NCI-H146 (cell line): ENCODE measurements at regions not wholly inside any gene's neighbourhood (a gene's known extent, or its start where the extent isn't known, plus 50 kb on each side); places are given as distances from the start of the nearest gene placed in this dataset.
"Not testable (repeated sequence)": the region's sequence is repeated elsewhere in the genome, so short reads cannot be mapped to it uniquely, and the experiment has no call there.

ENCODE experiments used
- DNase-seq: peaks from one replicate; lab custom pipeline; 2025; lab: John Stamatoyannopoulos, UW

- DNase-seq = not testable (repeated sequence)
Measured at GRCh38 chr9:22508354-22508753, 61.7 kb downstream of the DMRTA1 start.

- no peak for DNase-seq
Measured at GRCh38 chr9:22508790-22509189, 62.2 kb downstream of the DMRTA1 start.

DNA sequence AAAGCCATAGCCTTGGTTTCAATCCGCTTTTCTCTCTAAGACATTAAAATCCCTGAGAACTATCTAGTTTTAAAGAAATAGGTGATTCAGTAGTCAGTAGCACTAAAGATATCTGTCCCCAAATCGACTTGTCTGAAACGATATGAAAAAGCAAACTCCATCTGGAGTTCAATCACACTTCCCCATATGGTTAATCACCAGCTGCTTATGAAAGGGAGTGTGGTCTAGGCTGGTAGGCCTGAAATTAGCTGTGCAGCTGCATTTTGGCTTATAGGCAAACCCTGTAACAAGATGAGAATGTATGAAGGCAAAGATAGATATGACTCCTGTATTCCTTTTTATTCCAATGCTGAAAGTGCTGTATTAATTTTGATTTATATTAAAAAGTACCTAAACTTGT, 65.9 kb downstream of the DMRTA1 start:
- DNase-seq = no peak

DNA sequence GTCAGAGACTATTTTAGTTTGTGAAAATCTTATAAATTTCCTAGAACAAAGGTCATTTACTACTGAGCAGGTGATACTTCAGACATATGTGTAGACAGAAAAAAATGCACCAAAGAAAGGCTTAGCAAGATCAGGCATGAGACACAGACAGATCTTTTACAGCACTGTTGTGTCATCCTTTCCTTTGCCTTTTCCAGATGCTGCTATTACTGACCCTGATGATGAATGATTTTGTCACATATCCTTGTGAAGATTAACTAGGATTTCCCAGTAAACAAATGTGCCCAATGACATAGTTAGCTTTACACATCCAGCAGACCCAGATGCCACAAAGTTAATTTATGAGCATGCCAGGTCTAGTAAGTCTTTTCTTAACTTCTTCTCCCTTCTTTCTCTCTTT, 68.2 kb downstream of the DMRTA1 start:
- DNase-seq = no peak

- no peak for DNase-seq
Measured at GRCh38 chr9:22522206-22522740, 75.6 kb downstream of the DMRTA1 start.

DNA sequence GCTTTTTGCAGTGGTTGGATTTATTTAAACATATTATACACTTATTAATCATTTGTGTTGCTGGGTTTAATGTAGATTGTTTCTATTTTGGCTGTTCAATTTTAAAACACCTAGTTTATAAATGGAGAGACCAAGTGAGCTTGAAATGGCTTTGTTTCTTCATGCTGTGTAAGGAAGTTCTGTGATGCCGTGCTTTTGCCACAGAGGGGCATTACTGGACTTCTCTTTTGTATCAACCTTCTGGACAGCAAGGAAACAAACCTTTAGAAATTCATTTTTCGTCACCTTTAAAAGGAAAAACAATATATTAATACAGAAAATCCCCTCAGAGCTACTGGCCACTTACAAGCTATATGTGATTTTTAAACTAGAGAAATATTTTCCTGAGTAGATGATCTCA, 81.9 kb downstream of the DMRTA1 start:
- peak; percentile 53 for DNase-seq

- no peak for DNase-seq
Measured at GRCh38 chr9:22529426-22530199, 83.0 kb downstream of the DMRTA1 start.

DNA sequence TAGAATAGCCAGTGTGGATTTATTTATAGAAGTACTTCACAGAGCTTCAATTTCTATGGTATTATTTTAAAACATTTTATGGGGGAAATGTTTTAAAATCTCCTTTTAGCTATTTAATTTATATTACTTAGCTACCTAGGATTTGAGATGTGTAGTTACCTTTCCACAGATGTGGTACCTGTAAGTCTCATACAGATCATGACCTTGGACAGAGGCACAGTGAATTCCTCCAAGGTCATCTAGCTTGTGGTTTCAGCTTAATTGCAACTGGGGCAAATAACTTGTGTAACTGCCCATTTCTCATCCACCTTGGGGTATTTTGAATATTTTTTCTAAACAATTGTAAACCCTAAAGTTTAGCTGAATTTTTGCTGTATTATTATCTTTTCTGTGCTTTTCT, 89.2 kb downstream of the DMRTA1 start:
- DNase-seq = no peak

DNA sequence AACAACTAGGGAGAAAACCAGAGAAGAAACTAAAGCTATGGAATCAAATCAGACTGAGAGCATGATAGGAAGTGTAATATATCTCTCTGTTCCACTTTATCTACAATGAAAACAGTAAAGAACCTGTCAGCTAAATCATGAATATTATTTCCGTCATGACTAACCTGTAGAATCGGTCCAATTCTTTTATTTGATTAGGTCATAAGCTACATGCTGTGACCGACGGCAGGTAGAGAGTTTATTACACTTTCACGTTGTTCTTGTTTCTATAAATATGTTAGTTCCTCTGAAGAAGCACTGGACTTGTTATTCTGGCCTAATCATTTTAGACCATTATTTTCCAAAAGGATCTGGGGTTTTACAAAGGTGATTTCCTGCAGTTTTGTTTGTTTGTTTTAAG, 91.1 kb downstream of the DMRTA1 start:
- DNase-seq = no peak

GRCh38 chr9:22548625-22549024, 102.0 kb downstream of the DMRTA1 start:
- DNase-seq = no peak

DNA sequence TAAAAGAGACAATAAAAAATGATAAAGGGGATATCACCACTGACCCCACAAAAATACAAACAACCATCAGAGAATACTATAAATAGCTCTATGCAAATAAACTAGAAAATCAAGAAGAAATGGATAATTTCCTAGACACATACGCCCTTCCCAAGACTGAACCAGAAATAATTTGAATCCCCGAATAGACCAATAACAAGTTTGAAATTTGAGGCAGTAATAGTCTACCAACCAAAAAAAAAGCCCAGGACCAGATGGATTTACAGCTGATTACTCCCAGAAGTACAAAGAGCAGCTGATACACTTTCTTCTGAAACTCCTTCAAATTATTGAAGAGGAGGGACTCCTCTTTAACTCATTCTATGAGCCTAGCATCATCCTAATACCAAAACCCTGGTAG, 128.1 kb downstream of the DMRTA1 start:
- DNase-seq = no peak

DNA sequence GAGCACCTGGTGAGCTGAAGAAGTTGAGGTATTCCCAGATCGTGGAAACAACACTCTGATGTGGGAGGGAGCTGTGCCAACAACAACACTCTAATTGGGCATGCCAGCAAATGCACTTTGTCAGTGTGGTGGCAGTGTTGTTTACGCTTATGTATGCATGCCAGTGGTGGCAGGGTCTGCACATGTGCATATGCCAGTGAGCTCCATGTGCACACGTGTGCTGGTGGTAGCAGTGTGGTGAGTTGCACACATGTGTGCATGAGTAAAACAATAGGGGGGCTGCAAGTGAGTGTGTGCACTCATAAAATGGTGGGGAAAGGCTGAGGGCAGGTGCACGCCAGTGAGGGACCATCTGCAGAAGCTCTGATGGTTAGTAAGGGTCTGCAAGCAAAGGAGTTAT, 134.2 kb downstream of the DMRTA1 start:
- DNase-seq = no peak

DNA sequence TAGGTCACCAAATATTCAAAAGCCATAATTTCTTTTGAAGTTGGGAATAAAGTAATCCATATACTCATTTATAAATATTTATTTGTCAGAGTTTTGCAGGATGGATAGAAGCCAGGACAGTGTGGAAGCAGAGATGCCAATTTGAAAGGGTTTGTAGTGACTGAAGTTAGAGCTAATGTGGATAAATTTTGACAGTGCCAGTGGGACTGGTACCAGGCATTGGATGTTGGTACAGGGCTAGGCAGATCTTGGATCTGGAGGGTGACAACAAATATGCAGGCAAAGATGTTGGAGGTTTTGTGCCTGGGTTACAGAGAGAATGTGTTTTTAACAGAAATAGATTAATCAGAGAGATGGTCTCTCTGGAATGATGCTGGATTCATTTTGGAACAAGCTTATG, 135.6 kb downstream of the DMRTA1 start:
- no peak for DNase-seq

DNA sequence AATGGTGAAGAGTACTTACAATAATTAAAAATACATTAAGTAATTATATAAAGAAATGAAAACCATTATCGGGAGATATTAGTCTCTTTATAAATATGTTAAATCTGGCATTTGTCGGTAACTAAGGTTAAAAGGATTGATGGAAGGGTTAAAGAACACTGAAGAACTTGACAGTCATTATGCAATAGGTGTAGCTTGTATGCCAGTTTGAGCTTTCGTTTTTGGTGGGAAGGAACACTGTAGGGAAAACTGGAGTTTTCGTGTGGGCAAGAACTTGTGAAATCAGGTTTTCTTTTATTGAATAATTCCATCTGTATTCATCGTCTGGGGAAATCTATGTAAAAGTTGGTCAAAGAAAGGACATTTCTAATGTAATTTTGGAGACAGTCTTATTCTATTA, 142.3 kb downstream of the DMRTA1 start:
- DNase-seq = no peak

GRCh38 chr9:22590336-22591033, 143.9 kb downstream of the DMRTA1 start:
- no peak for DNase-seq

- DNase-seq = no peak
Measured at GRCh38 chr9:22595805-22596204, 149.2 kb downstream of the DMRTA1 start.

GRCh38 chr9:22617156-22617555, 170.5 kb downstream of the DMRTA1 start:
- DNase-seq = no peak

DNA sequence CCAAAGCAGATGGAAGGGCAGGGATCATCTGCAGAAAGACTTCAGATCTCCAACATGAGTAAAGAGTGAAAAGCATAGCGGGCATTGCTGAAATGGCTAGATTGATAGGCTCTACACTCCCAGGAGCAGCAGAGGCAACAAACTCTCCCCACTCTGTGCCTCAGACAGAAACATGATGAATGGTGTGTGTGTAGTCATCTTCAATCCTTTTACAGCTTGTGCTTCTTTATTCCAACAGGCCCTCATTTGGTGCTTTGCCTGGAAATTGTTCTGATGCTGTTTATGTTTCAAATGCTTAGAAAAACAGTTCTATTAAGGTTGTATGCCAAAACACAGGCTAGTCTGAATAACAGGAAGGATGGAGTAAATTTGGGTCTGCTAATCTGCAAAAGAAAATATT, 176.2 kb downstream of the DMRTA1 start:
- no peak for DNase-seq

DNA sequence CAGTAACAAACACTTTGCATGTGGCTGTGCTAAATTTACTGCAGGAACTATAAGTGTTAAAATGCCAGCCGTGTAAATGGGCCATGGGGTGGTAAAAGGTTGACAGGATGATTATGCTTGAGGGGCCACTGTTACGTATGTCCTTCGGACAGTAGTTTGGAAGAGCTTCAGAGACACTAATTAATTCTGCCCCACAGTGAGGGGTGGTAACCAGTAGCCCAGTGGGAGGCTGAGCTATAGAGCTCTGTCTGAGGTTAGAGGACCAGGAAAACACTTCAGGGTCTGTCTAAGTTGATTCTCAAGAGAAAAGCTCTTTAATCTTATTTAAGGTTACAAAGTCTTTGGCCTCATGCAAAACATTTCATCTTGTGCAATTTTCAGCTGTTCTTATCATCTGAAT, 176.6 kb downstream of the DMRTA1 start:
- no peak for DNase-seq

- no peak for DNase-seq
Measured at GRCh38 chr9:22625540-22625939, 178.9 kb downstream of the DMRTA1 start.

DNA sequence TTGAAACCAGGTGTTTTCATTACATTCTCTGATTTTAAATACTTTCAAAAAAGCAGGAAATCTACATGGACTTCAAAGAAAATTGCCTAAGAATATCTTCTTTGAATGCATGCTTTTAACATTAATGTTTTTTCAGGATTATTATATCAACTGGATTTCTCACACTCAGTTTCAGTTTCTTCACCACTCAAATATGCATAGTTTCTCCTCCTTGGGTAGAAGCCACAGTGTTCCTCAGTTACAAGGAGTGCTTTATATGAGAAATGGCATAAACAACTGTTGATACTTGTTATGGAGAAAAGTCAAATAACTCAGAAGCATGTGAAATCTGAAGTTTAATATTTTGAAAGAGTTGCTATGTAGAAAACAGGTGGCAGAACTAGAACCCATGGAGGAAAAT, 196.9 kb downstream of the DMRTA1 start:
- DNase-seq = no peak

DNA sequence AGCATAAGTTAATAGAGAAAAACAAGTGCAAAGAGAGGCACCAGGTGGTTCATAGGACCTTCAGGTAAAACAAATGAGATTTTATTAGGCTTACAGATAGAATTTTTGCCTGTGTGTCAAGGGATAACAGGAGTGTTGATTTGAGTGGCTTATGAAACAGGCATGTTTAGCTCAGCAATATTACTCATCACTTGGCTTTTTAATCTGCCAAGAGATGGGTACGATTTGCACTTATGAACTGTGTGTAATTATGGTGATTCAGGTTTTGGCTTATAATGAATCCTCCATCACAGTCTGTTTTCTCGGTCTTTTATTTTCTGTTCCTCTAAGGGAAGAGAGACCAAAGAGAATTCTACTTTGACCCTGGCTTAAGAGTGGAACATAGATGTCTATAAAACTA, 199.3 kb downstream of the DMRTA1 start:
- DNase-seq = no peak

DNA sequence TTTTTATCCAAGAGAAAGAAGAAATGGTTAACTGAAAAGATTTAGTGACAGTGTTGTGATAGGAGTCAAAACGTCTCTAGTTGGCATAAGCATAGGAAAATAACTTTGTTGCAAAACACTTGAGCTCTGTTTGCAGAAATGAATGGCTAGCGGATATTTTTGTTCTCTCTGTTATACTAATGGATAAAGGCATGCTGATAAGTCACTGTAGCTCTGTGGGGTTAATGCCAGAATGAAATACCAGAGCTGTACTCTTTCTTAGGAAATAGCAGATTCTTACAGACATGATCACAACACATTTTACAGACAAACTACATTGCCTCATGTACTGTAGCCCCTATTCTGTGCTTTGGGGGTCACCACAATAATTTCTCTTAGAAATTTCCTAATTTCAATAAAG, 202.8 kb downstream of the DMRTA1 start:
- DNase-seq = no peak

DNA sequence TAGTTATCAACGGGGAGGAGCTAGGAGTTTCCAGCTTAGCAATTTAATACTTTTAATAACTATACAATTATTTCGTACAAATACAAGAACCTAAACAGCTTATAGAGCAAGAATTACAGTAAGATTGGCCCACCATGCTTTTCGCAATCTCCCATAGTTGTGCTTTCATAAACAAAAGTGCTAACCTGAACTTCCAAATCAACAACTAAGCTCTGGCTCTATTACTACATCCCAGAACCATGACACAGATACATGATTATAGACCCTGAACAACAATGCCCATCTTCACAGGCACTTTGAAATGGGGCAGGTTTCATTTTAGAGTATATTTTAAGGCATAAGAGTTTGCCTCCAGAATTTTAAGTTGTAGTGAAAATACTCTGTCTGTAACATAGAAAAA, 203.5 kb downstream of the DMRTA1 start:
- no peak for DNase-seq
